Suppressor macrophage (primary cell): ENCODE measurements at regions not wholly inside any gene's neighbourhood (a gene's known extent, or its start where the extent isn't known, plus 50 kb on each side); places are given as distances from the start of the nearest gene placed in this dataset.

Experiments
- DNase-seq, 4 experiments: peaks; one replicate each; pipeline ENCODE4 v3.0.0-alpha.2; 2020 to 2022

- no peak for DNase-seq
Observed at GRCh38 chr15:37582852-37583251, 351.6 kb upstream of the TMCO5A start.

GRCh38 chr15:37586011-37586583 lies 348.3 kb upstream of the TMCO5A start:
- DNase-seq, result no peak

- peak in 1 of 4 experiments; percentile 4 for DNase-seq
Observed at GRCh38 chr15:37586976-37587375, 347.5 kb upstream of the TMCO5A start.

GRCh38 chr15:37594417-37594816 lies 340.0 kb upstream of the TMCO5A start:
- DNase-seq, result no peak

GRCh38 chr15:37595426-37595970 lies 338.9 kb upstream of the TMCO5A start:
- DNase-seq, result no peak

- DNase-seq, result no peak
Observed at GRCh38 chr15:37599156-37599555, 335.3 kb upstream of the TMCO5A start.

GRCh38 chr15:37616215-37616614 lies 318.2 kb upstream of the TMCO5A start:
- DNase-seq, result no peak

- DNase-seq, result no peak
Observed at GRCh38 chr15:37618353-37618752, 316.1 kb upstream of the TMCO5A start.

- no peak for DNase-seq
Observed at GRCh38 chr15:37619358-37620042, 314.9 kb upstream of the TMCO5A start.

- no peak for DNase-seq
Observed at GRCh38 chr15:37625576-37625975, 308.9 kb upstream of the TMCO5A start.

GRCh38 chr15:37628507-37628906 lies 305.9 kb upstream of the TMCO5A start:
- no peak for DNase-seq

- no peak for DNase-seq
Observed at GRCh38 chr15:37636736-37637135, 297.7 kb upstream of the TMCO5A start.

- no peak for DNase-seq
Observed at GRCh38 chr15:37638116-37638515, 296.3 kb upstream of the TMCO5A start.

- DNase-seq, result no peak
Observed at GRCh38 chr15:37638691-37639090, 295.7 kb upstream of the TMCO5A start.

- DNase-seq, result no peak
Observed at GRCh38 chr15:37652646-37653417, 281.6 kb upstream of the TMCO5A start.

GRCh38 chr15:37678124-37678523 lies 256.3 kb upstream of the TMCO5A start:
- no peak for DNase-seq

GRCh38 chr15:37679627-37680026 lies 254.8 kb upstream of the TMCO5A start:
- no peak for DNase-seq

- DNase-seq, result peak in 2 of 4 experiments; percentile 2 to 4
Observed at GRCh38 chr15:37682304-37682703, 252.1 kb upstream of the TMCO5A start.

GRCh38 chr15:37691911-37692310 lies 242.5 kb upstream of the TMCO5A start:
- DNase-seq, result no peak

GRCh38 chr15:37693926-37694325 lies 240.5 kb upstream of the TMCO5A start:
- no peak for DNase-seq

- DNase-seq, result no peak
Observed at GRCh38 chr15:37695719-37696118, 238.7 kb upstream of the TMCO5A start.

- DNase-seq, result no peak
Observed at GRCh38 chr15:37698679-37699078, 235.8 kb upstream of the TMCO5A start.

GRCh38 chr15:37701230-37701629 lies 233.2 kb upstream of the TMCO5A start:
- no peak for DNase-seq

GRCh38 chr15:37709669-37710068 lies 224.8 kb upstream of the TMCO5A start:
- DNase-seq, result no peak
